K562 (cell line): ENCODE measurements at regions not wholly inside any gene's neighbourhood (a gene's known extent, or its start where the extent isn't known, plus 50 kb on each side); places are given as distances from the start of the nearest gene placed in this dataset.

Source experiments
- BHLHE40 ChIP-seq: IDR thresholded peaks from 2 replicates; pipeline ENCODE4 v1.6.1; 2011; ENCODE audit warnings: low read length, improper control_type of control experiment
- CREB1 ChIP-seq, 2 experiments: sonication (generic) in 1 of 2; formaldehyde crosslinking in 1 of 2; IDR thresholded peaks; 2 replicates each; pipeline versions ENCODE4 v1.6.1 to v1.8.0; 2012 to 2022; ENCODE audit warnings: inconsistent platforms in 1 of 2, mild to moderate bottlenecking in 1 of 2, missing genetic modification reagents in 1 of 2, moderate library complexity in 1 of 2
- EZH2 ChIP-seq: IDR thresholded peaks from 2 replicates; pipeline ENCODE4 v1.6.1; 2012; ENCODE audit warnings: low read depth, mild to moderate bottlenecking, inconsistent platforms, low read length, borderline replicate concordance
- FOXA1 ChIP-seq: fragments of 450-650 bp; IDR thresholded peaks from 2 replicates; pipeline ENCODE4 v1.6.1; 2016; ENCODE audit warnings: mild to moderate bottlenecking, borderline replicate concordance
- POLR2A ChIP-seq: fragments of 450-650 bp; conservative IDR thresholded peaks from 2 replicates; pipeline ENCODE4 v1.6.1; 2016
- POLR2AphosphoS5 ChIP-seq: IDR thresholded peaks from 2 replicates; pipeline ENCODE4 v1.6.1; 2011; ENCODE audit warnings: mild to moderate bottlenecking, low read depth, low read length, moderate library complexity; ENCODE audit not compliant: control insufficient read depth, insufficient read depth
- RBFOX2 ChIP-seq: fragments of 200-400 bp; formaldehyde crosslinking; IDR thresholded peaks from 2 replicates; pipeline ENCODE4 v1.6.1; 2017; ENCODE audit warnings: low read depth, mild to moderate bottlenecking, low read length, moderate library complexity
- ZNF282 ChIP-seq: sonication (generic); formaldehyde crosslinking; IDR thresholded peaks from 2 replicates; pipeline ENCODE4 v1.8.1; 2023; ENCODE audit warnings: missing genetic modification reagents
- TF ChIP-seq, protein P1 (sequence below): fragments of 450-650 bp; IDR thresholded peaks from 2 replicates; pipeline ENCODE4 v1.6.1; 2016
- TF ChIP-seq, protein P2 (sequence below): IDR thresholded peaks from 3 replicates; pipeline ENCODE4 v1.6.1; 2011; ENCODE audit warnings: borderline replicate concordance, mild to moderate bottlenecking, moderate library complexity; ENCODE audit not compliant: insufficient read length; ENCODE audit errors: extremely low read depth
- TF ChIP-seq, protein P3 (sequence below), 3 experiments: IDR thresholded peaks in 2 of 3; conservative IDR thresholded peaks in 1 of 3; 2 replicates each; pipeline ENCODE4 v1.5.1; 2011 to 2012; ENCODE audit warnings: low read length in 3 of 3, mild to moderate bottlenecking in 3 of 3, control low read depth in 2 of 3, improper control_type of control experiment in 1 of 3, inconsistent platforms in 1 of 3, low read depth in 1 of 3, mixed read lengths in 1 of 3, moderate library complexity in 1 of 3; ENCODE audit not compliant: insufficient read depth in 2 of 3
- TF ChIP-seq, protein P4 (sequence below): fragments of 250-450 bp; sonication (Bioruptor Pico); IDR thresholded peaks from 2 replicates; pipeline ENCODE4 v1.5.0; 2022; ENCODE audit warnings: mild to moderate bottlenecking
- TF ChIP-seq, protein P5 (sequence below): fragments of 250-450 bp; sonication (Bioruptor Pico); IDR thresholded peaks from 2 replicates; pipeline ENCODE4 v1.9.0; 2021; ENCODE audit warnings: mild to moderate bottlenecking
- TF ChIP-seq, protein P6 (sequence below): fragments of 450-650 bp; formaldehyde crosslinking; IDR thresholded peaks from 2 replicates; pipeline ENCODE4 v1.4.0; 2020; ENCODE audit warnings: mild to moderate bottlenecking, moderate library complexity

DNA sequence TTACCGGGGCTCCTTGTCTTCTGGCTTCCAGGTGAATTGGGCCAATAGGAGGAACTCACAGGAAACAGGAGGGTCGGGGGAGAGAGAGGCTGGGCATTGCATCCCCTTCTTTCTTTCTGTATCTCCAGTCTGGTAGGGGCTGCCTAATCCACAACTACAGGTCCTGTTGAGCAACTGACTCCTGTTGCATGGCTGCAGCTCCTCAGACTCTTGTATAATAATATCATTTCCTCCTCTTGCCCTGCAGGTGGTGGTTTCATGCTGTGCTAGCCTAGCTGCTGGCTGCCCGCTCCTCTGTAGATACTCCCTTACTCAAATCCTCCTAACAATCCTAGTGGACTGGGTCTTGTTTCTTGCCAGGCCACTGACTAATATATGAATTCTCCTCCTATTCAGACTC lies 276.5 kb upstream of the SMIM30 start:
- TF ChIP-seq, protein P1, sequence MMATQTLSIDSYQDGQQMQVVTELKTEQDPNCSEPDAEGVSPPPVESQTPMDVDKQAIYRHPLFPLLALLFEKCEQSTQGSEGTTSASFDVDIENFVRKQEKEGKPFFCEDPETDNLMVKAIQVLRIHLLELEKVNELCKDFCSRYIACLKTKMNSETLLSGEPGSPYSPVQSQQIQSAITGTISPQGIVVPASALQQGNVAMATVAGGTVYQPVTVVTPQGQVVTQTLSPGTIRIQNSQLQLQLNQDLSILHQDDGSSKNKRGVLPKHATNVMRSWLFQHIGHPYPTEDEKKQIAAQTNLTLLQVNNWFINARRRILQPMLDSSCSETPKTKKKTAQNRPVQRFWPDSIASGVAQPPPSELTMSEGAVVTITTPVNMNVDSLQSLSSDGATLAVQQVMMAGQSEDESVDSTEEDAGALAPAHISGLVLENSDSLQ: no peak
- TF ChIP-seq, protein P2, sequence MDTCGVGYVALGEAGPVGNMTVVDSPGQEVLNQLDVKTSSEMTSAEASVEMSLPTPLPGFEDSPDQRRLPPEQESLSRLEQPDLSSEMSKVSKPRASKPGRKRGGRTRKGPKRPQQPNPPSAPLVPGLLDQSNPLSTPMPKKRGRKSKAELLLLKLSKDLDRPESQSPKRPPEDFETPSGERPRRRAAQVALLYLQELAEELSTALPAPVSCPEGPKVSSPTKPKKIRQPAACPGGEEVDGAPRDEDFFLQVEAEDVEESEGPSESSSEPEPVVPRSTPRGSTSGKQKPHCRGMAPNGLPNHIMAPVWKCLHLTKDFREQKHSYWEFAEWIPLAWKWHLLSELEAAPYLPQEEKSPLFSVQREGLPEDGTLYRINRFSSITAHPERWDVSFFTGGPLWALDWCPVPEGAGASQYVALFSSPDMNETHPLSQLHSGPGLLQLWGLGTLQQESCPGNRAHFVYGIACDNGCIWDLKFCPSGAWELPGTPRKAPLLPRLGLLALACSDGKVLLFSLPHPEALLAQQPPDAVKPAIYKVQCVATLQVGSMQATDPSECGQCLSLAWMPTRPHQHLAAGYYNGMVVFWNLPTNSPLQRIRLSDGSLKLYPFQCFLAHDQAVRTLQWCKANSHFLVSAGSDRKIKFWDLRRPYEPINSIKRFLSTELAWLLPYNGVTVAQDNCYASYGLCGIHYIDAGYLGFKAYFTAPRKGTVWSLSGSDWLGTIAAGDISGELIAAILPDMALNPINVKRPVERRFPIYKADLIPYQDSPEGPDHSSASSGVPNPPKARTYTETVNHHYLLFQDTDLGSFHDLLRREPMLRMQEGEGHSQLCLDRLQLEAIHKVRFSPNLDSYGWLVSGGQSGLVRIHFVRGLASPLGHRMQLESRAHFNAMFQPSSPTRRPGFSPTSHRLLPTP: no peak
- TF ChIP-seq ZNF282 (CRISPR knock-in tag) (no peak), CREB1 (IDR thresholded peaks at IDR 0.05) (no peak), CREB1 (CRISPR knock-in tag; IDR thresholded peaks at IDR 0.05) (no peak), POLR2AphosphoS5 (no peak), EZH2 (no peak), FOXA1 (no peak), POLR2A (no peak), RBFOX2 (no peak), BHLHE40 (no peak)
- TF ChIP-seq, protein P3, sequence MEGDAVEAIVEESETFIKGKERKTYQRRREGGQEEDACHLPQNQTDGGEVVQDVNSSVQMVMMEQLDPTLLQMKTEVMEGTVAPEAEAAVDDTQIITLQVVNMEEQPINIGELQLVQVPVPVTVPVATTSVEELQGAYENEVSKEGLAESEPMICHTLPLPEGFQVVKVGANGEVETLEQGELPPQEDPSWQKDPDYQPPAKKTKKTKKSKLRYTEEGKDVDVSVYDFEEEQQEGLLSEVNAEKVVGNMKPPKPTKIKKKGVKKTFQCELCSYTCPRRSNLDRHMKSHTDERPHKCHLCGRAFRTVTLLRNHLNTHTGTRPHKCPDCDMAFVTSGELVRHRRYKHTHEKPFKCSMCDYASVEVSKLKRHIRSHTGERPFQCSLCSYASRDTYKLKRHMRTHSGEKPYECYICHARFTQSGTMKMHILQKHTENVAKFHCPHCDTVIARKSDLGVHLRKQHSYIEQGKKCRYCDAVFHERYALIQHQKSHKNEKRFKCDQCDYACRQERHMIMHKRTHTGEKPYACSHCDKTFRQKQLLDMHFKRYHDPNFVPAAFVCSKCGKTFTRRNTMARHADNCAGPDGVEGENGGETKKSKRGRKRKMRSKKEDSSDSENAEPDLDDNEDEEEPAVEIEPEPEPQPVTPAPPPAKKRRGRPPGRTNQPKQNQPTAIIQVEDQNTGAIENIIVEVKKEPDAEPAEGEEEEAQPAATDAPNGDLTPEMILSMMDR (IDR thresholded peaks at IDR 0.05 in 2 of 3, conservative IDR thresholded peaks at IDR 0.05 in 1 of 3; ENCODE audit: insufficient read depth in 2 of 3, low read depth in 1 of 3, low read length in 3 of 3): no peak
- TF ChIP-seq, protein P4, sequence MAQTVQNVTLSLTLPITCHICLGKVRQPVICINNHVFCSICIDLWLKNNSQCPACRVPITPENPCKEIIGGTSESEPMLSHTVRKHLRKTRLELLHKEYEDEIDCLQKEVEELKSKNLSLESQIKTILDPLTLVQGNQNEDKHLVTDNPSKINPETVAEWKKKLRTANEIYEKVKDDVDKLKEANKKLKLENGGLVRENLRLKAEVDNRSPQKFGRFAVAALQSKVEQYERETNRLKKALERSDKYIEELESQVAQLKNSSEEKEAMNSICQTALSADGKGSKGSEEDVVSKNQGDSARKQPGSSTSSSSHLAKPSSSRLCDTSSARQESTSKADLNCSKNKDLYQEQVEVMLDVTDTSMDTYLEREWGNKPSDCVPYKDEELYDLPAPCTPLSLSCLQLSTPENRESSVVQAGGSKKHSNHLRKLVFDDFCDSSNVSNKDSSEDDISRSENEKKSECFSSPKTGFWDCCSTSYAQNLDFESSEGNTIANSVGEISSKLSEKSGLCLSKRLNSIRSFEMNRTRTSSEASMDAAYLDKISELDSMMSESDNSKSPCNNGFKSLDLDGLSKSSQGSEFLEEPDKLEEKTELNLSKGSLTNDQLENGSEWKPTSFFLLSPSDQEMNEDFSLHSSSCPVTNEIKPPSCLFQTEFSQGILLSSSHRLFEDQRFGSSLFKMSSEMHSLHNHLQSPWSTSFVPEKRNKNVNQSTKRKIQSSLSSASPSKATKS (CRISPR knock-in tag): no peak
- TF ChIP-seq, protein P5, sequence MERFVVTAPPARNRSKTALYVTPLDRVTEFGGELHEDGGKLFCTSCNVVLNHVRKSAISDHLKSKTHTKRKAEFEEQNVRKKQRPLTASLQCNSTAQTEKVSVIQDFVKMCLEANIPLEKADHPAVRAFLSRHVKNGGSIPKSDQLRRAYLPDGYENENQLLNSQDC (CRISPR knock-in tag): no peak
- TF ChIP-seq, protein P6, sequence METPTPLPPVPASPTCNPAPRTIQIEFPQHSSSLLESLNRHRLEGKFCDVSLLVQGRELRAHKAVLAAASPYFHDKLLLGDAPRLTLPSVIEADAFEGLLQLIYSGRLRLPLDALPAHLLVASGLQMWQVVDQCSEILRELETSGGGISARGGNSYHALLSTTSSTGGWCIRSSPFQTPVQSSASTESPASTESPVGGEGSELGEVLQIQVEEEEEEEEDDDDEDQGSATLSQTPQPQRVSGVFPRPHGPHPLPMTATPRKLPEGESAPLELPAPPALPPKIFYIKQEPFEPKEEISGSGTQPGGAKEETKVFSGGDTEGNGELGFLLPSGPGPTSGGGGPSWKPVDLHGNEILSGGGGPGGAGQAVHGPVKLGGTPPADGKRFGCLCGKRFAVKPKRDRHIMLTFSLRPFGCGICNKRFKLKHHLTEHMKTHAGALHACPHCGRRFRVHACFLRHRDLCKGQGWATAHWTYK (CRISPR knock-in tag): no peak
